ENCODE measurements at regions not wholly inside any gene's neighbourhood (a gene's known extent, or its start where the extent isn't known, plus 50 kb on each side); places are given as distances from the start of the nearest gene placed in this dataset.
A peak's percentile ranks its signal among the peaks of the same experiment; 100 is the strongest.

DNA sequence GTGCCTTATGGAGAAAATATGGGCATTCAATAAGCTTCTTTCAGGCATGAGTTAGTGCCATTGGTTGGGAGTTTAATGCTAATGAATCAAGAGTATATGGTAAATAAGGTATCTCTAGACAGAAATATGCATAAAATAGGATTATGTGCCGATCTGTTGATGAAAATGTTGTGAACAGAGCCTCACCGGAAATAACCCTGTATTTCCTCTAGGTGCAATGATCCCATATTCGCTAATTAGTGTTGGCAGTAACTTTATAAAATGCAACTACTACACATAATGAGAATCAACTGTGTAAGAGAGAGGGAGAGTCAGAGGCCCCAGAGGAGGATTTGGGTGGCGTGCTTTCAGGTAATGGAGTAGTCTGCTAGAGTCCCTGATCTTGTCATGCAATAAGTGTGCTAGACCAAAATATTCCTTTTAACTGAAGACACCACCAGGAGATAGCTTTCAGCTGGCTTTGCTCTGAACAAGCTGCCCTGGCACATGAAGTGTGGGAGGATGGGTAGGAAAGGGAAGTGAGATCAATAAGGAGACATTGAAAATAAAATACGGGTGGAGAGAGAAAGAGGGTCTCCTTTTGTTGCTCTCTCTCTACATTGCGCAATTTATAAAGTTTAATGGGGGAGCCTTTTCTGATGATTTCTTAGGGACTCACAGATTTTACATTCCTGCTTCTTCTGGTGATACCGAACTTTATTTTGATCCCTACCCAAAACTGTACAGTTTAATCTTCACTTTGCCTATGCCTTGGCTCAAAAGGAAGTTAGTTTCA, 68.6 kb upstream of the PLXNC1 start:
- no peak overlapping the region for H3K4me3 ChIP-seq (ENCODE audit: low read depth, low read length)
- peak; percentile 33 for DNase-seq (ENCODE audit: low read depth)
- TF ChIP-seq, protein P1, sequence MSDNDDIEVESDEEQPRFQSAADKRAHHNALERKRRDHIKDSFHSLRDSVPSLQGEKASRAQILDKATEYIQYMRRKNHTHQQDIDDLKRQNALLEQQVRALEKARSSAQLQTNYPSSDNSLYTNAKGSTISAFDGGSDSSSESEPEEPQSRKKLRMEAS (IDR thresholded peaks at IDR 0.05; ENCODE audit: low read depth, low read length) = no peak
- TF ChIP-seq, protein P2, sequence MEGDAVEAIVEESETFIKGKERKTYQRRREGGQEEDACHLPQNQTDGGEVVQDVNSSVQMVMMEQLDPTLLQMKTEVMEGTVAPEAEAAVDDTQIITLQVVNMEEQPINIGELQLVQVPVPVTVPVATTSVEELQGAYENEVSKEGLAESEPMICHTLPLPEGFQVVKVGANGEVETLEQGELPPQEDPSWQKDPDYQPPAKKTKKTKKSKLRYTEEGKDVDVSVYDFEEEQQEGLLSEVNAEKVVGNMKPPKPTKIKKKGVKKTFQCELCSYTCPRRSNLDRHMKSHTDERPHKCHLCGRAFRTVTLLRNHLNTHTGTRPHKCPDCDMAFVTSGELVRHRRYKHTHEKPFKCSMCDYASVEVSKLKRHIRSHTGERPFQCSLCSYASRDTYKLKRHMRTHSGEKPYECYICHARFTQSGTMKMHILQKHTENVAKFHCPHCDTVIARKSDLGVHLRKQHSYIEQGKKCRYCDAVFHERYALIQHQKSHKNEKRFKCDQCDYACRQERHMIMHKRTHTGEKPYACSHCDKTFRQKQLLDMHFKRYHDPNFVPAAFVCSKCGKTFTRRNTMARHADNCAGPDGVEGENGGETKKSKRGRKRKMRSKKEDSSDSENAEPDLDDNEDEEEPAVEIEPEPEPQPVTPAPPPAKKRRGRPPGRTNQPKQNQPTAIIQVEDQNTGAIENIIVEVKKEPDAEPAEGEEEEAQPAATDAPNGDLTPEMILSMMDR (IDR thresholded peaks at IDR 0.05; ENCODE audit: low read depth, low read length) = no peak
- TF ChIP-seq POLR2A (IDR thresholded peaks at IDR 0.05; ENCODE audit: extremely low read depth, insufficient read length) (no peak), MYC (IDR thresholded peaks at IDR 0.05; ENCODE audit: low read depth, low read length) (no peak)

DNA sequence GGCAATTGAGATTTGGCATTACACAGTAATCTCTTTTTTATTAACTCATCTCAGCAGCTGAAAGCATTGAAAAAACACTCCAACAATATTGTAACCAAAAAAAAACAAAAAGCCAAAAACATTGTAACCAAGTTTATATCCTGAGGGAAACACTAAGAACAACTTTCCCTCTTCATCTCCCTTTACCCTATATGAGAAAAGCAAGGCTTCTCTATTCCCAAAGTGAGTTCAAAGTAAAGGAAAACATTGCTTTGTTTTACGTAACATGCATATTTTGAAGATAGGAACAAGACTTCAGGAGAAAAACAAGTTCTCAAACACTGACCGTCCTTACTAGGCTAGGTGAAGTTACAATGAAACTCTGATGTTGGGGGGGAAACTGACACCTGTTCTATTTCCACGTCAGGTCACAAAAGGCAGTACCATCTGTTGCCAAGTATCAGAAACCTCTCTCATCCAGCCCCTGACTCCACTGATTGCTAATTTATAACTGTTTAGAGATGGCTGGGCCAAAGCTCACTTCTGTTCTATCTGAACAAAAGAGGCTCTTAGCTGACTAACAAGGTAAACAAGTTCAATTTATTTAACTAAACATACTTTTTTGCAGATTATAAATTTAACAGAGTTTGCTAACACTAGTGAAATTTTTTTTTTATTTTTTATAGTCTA, 67.9 kb upstream of the PLXNC1 start:
- DNase-seq (ENCODE audit: low read depth) = no peak
- no peak overlapping the region for H3K4me3 ChIP-seq (ENCODE audit: low read depth, low read length)
- TF ChIP-seq, protein P1 (IDR thresholded peaks at IDR 0.05; ENCODE audit: low read depth, low read length) = no peak
- TF ChIP-seq POLR2A (IDR thresholded peaks at IDR 0.05; ENCODE audit: extremely low read depth, insufficient read length) (no peak), MYC (IDR thresholded peaks at IDR 0.05; ENCODE audit: low read depth, low read length) (no peak)
- TF ChIP-seq, protein P2 (IDR thresholded peaks at IDR 0.05; ENCODE audit: low read depth, low read length) = no peak

DNA sequence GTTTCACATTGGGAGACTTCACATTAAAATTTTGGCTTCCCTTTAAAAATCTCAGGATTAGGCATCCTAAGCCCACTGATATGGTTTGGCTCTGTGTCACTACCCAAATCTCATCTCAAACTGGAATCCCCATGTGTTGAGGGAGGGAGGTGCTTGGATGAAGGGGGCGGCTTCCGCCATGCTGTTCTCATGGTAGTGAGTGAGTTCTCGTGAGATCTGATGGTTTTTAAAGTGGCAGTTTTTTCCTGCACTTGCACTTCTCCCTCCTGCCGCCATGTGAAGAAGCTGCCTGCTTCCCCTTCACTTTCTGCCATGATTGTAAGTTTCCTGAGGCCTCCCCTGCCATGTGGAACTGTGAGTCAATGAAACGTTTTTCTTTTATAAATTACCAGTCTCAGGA, 65.7 kb upstream of the PLXNC1 start:
- TF ChIP-seq MYC (IDR thresholded peaks at IDR 0.05; ENCODE audit: low read depth, low read length) (no peak), POLR2A (IDR thresholded peaks at IDR 0.05; ENCODE audit: extremely low read depth, insufficient read length) (no peak)
- TF ChIP-seq, protein P2 (IDR thresholded peaks at IDR 0.05; ENCODE audit: low read depth, low read length) = no peak
- TF ChIP-seq, protein P1 (IDR thresholded peaks at IDR 0.05; ENCODE audit: low read depth, low read length) = no peak
- no peak for DNase-seq (ENCODE audit: low read depth)
- H3K4me3 ChIP-seq (ENCODE audit: low read depth, low read length) = no peak overlapping the region

DNA sequence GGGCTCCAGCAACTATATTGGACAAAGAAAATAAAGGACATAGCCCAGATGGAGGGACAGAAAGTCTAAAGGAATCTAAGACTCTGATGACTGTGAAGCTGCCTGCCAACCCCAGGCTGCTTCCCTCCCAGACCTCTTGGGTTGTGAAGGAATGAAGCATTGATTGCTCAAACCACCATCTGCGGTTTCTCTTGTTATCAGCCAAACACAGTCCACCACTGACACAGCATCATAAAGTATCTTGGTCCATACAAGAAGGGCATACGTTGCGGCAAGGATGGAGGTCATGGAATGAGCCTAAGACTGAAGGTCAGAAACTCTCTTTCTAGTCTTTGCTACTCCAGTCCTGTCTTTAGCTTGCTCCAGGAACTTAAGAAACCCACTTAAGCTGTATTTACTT, 58.5 kb upstream of the PLXNC1 start:
- peak; percentile 62 for DNase-seq (ENCODE audit: low read depth)
- H3K4me3 ChIP-seq (ENCODE audit: low read depth, low read length) = no peak overlapping the region
- no peak for TF ChIP-seq MYC (IDR thresholded peaks at IDR 0.05; ENCODE audit: low read depth, low read length)
- no peak for TF ChIP-seq POLR2A (IDR thresholded peaks at IDR 0.05; ENCODE audit: extremely low read depth, insufficient read length)
- TF ChIP-seq, protein P1 (IDR thresholded peaks at IDR 0.05; ENCODE audit: low read depth, low read length) = no peak
- TF ChIP-seq, protein P2 (IDR thresholded peaks at IDR 0.05; ENCODE audit: low read depth, low read length) = no peak

DNA sequence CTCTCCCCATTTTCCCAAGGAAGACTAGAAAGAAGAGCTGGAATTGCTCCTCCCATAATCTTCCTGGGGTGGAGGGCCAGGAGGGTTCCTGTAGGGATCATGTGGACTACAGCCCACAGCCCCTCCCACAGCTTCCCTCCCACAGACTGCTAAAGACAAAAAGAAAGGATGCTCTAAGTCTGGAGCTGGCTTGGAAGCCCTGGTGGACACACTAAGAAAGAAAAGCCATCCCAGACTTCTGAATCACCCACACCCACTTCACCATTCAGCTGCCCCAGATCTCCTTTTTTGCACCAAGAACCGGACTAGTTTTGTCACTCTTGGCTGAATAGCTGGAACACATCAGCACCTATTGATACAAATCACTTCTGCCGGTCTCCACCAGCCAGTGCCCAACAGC, 56.8 kb upstream of the PLXNC1 start:
- no peak overlapping the region for H3K4me3 ChIP-seq (ENCODE audit: low read depth, low read length)
- no peak for DNase-seq (ENCODE audit: low read depth)
- TF ChIP-seq, protein P2 (IDR thresholded peaks at IDR 0.05; ENCODE audit: low read depth, low read length) = no peak
- no peak for TF ChIP-seq MYC (IDR thresholded peaks at IDR 0.05; ENCODE audit: low read depth, low read length)

Measured in NB4 (cell line).